PC-3 (cell line): ENCODE measurements at regions not wholly inside any gene's neighbourhood (a gene's known extent, or its start where the extent isn't known, plus 50 kb on each side); places are given as distances from the start of the nearest gene placed in this dataset.

Experiments used
- EZH2 ChIP-seq: fragments of 300-600 bp; sonication (generic); IDR thresholded peaks from one replicate; pipeline ENCODE4 v1.6.1; 2017; ENCODE audit warnings: antibody characterized with exemption, mild to moderate bottlenecking, low read length; ENCODE audit not compliant: unreplicated experiment
- EZH2phosphoT487 ChIP-seq: fragments of 300-600 bp; sonication (generic); IDR thresholded peaks from 2 replicates; pipeline ENCODE4 v1.6.1; 2018; ENCODE audit warnings: mild to moderate bottlenecking, antibody characterized with exemption, low read length, borderline replicate concordance
- TF ChIP-seq, protein P1 (sequence below): fragments of 300-600 bp; sonication (generic); conservative IDR thresholded peaks from 2 replicates; pipeline ENCODE4 v1.5.1; 2017; ENCODE audit warnings: antibody characterized with exemption, low read depth, mild to moderate bottlenecking, low read length

- TF ChIP-seq, protein P1, sequence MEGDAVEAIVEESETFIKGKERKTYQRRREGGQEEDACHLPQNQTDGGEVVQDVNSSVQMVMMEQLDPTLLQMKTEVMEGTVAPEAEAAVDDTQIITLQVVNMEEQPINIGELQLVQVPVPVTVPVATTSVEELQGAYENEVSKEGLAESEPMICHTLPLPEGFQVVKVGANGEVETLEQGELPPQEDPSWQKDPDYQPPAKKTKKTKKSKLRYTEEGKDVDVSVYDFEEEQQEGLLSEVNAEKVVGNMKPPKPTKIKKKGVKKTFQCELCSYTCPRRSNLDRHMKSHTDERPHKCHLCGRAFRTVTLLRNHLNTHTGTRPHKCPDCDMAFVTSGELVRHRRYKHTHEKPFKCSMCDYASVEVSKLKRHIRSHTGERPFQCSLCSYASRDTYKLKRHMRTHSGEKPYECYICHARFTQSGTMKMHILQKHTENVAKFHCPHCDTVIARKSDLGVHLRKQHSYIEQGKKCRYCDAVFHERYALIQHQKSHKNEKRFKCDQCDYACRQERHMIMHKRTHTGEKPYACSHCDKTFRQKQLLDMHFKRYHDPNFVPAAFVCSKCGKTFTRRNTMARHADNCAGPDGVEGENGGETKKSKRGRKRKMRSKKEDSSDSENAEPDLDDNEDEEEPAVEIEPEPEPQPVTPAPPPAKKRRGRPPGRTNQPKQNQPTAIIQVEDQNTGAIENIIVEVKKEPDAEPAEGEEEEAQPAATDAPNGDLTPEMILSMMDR: no peak
- TF ChIP-seq EZH2phosphoT487: no peak
- TF ChIP-seq EZH2: no peak
Measured at GRCh38 chr2:200743042-200743676, 68.6 kb upstream of the BZW1 start.
